Glomerular visceral epithelial cell (primary cell): ENCODE measurements at regions not wholly inside any gene's neighbourhood (a gene's known extent, or its start where the extent isn't known, plus 50 kb on each side); places are given as distances from the start of the nearest gene placed in this dataset.
A peak's percentile ranks its signal among the peaks of the same experiment; 100 is the strongest.
"Not testable (repeated sequence)": the region's sequence is repeated elsewhere in the genome, so short reads cannot be mapped to it uniquely, and the experiment has no call there.

Source experiments
- DNase-seq: peaks from one replicate; pipeline ENCODE4 v3.0.0-alpha.2; 2016; ENCODE audit errors: extremely low spot score

DNA sequence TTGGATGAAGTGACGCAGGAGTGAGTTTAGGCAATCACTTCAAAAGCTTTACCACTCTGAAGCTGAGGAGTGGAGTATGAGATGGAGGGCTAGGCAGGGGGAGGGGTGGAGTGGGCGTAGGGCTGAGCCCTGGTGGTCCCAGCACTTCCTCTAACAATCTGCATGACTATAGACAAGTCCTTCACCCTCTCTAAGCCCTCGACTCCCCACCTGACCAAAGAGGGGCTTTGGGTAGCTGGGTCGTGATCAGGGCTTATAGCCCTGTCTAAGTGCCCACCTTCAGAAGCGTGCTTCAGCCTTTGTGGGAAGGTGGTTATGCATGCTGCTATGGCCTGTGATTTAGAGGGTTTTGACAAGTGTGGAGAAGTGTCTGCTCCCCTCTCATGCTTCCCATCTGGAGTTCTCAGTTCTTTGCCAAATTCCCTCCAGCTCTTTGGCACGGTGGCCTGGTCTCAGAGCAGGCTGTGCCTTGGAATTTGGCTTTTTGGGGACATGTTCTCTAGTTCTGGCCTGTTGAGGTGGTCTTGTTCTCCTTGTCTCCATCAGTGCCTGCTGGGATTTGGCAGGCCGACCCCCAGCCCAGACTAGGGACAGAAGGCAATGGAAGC, 53.0 kb downstream of the ACTBL2 start:
- DNase-seq, result no peak

DNA sequence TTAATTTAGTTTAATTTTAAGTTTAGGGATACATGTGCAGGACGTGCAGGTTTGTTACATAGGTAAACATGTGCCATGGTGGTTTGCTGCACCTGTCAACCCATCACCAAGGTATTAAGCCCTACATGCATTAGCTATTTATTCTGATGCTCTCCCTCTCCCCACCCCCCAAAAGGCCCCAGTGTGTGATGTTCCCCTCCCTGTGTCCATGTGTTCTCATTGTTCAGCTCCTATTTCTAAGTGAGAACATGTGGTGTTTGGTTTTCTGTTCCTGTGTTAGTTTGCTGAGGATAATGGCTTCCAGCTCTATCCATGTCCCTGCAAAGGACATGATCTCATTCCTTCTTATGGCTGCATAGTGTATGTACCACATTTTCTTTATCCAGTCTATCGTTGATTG, 53.6 kb downstream of the ACTBL2 start:
- not testable (repeated sequence) for DNase-seq

DNA sequence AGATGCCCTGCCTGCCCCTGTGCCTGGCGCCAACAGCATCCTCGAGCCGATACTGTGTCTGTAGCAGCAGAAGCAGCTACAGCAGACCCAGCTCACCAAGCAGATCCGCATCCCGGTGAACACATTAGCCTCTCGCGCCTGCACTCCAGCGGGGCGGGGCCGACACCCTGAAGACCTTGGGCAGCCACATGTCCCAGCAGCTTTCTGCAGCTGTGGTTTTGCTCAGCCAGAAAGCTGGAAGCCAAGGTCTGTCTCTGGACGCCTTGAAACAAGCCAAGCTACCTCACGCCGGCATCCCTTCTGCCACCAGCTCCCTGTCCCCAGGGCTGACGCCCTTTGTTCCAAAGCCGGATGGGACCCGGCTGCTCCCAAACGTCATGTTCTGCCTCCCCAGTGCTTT, 59.6 kb downstream of the ACTBL2 start:
- no peak for DNase-seq

DNA sequence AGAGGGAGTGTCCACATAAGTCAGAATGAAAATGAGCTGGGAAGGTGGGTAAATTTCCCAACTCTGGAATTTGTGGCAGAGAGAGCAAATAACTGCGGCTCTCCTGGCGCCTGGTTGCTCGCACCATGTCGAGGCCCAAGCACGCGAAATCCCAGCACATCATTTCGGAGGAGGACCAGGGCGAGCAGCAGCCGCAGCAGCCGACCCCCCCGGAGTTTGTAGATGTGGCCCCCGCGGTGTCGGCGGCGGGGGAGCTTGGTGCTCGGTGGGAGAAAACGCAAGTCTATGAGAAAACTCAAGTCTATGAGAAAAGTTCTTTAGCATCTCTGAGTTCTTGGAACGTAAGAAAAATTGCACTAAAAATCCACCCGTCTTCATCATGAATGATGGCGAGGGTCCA, 60.3 kb downstream of the ACTBL2 start:
- no peak for DNase-seq

DNA sequence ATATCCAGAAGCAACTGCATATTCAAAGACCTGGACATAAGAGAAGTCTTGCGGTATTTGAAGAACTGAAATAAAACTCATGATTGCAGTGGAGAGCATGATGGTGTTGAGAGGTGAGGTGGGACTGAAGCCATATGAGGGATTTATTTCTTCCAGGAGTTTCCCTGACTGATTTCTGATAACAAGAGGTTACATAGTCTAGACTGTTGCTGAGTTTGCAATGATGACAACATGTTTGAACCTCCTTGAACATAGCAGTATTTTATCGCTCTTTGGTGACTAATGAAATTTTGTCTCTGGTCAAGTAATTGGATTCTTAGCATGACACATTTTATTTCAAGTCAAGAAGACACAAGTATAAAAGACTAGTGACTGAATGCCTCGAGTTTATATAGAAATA, 61.8 kb downstream of the ACTBL2 start:
- DNase-seq, result no peak

DNA sequence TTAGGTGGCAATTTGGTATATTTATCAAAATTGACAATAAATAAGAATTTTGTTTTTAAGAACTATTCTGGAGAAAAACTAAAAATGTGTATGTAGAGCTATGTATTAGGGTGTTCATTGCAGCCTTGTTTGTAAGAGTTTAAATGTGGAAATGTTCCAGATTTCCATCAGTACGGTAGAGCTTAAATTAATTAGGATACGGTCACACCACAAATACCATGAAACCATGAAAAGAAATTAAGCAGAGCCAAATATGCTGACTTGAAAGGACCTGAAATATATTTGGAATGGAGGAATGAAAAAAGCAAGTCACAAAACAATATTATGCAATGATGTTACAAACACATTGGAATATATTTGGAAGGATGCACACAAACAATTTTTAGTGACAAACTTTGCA, 64.6 kb downstream of the ACTBL2 start:
- no peak for DNase-seq

DNA sequence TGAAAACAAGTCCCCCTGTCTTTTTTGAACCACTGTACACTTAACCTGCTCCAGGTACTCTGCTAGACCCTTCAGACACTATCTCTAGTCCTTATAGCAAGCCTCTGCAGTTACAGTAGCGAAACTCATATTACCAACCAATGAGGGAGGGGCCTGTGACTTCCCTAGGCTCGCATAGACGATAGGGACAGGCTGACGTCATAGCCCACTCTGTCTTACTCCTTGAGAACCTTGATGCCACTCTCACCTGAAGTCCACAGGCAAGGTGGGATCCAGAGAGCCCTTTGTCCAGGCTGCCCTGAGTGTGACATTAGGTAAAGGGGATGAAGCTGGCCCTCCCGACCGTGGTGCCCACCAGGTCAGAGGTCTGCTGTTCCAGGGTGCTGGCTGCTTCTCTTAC, 65.3 kb downstream of the ACTBL2 start:
- no peak for DNase-seq

DNA sequence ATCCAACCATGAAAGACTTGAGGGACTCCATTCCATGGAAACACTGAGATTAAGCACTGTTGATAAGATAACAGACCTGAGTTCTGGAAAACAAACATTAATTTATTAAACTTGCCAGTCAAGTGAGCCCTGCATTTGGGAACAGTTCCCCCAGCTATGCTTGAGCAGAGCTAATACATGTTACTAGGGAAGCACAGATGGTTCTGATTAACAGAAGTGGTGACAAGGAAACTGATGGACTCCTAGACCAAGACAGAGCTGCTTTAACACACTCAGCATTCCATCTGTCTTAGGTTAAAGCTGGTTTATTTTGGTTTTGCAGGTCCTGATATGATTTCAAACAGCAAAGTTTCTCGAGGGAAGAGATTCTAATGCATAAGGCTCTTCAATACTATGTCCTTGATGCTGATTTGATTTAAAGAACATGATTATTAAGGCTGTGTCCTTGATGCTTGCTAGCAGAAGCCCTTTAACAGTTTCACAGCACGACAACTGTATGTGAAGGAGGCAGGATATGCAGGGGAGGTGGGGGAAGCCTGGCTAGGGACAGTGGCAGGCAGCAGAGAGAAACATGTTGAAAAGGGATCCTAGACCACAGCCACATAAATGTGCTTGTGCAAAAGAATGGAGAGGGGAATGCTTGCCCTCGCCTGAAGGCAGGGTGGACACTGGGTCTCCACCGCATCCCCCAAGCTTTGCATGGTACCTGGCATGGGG, 66.2 kb downstream of the ACTBL2 start:
- no peak for DNase-seq

DNA sequence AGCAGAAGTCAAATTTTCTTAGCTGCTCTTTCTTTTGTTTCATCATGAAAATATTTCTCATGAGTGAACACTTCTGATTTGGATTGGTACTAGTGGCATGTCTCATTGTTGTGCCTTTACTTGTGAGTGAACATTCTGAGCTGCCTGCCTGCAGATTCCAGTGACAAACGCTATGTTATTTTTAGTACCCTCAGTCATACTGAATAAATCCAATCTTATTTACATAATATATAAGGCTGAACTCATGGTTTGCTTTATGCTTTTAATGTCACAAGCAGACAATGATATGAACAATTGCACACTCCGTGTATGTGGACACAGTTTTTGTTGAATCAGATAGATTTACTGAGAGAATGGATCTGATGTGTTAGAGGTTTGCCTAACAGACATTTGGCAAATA, 67.8 kb downstream of the ACTBL2 start:
- no peak for DNase-seq

DNA sequence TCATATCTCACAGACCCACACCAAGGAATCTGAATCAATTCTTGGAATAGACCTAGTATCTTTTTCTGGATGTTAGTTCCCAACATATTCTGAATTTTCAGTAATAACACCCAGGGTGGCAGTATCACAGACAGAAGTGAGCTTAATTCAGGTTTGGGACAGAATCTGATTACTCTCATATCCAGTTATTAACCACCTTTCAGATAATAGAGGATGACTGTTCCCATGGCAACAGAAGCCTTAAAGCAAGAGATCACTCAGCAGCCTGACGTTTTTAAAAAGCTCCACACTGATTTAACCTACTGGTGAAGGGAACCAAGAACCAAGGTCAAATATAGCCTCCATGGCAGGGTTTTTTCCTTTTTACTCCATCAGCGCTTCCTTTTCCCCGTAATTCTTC, 68.4 kb downstream of the ACTBL2 start:
- DNase-seq, result no peak

DNA sequence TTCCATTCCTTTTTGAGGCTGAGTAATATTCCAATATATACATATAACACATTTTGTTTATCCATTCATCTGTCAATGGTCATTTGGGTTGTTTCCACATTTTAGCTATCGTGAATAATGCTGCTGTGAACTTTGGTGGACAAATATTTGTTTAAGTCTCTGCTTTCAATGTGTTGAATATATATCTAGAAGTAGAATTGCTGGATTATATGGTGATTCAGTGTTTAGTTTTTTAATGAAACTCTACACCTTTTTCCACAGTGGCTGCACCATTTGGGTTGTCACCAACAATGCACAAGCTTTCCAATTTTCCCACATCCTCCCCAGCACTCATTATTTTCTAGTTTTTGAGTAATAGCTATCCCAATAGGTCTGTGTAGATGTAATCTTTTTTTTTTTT, 69.5 kb downstream of the ACTBL2 start:
- DNase-seq, result no peak

DNA sequence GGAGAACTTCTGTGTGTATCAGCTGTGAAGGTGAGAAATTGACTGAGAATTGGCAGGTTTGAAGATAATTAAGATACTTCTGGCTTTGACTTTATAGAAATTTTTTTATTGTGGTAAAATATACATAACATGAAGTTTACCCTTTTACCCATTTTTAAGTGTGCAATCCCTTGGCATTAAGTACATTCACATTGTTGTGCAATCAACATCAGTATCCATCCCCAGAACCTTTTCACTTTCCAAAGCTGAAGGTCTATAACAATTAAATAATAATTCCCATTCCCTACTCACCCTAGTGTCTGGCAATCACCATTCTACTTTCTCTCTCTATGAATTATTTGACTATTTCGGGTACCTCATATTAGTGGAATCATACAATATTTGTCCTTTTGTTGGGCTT, 69.9 kb downstream of the ACTBL2 start:
- no peak for DNase-seq

DNA sequence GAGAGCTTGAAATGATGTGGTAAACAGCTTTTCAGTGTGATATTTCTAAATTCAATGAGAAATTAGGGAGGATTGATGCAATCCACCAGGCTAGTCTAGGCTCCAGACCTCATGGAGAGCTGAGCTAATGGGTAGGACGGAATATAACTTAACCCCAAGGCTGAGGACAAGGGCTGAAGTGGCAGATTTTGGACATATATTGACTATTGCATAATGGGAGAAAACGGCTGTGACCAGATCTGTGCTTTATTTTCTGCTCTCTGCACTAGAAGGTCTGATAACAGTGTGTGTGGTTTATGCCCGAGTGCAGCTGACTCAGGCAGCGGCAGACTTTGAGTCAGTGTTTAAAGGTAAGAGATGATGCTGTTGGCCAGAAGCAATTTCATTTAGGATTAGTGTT, 70.6 kb downstream of the ACTBL2 start:
- peak; percentile 77 for DNase-seq

DNA sequence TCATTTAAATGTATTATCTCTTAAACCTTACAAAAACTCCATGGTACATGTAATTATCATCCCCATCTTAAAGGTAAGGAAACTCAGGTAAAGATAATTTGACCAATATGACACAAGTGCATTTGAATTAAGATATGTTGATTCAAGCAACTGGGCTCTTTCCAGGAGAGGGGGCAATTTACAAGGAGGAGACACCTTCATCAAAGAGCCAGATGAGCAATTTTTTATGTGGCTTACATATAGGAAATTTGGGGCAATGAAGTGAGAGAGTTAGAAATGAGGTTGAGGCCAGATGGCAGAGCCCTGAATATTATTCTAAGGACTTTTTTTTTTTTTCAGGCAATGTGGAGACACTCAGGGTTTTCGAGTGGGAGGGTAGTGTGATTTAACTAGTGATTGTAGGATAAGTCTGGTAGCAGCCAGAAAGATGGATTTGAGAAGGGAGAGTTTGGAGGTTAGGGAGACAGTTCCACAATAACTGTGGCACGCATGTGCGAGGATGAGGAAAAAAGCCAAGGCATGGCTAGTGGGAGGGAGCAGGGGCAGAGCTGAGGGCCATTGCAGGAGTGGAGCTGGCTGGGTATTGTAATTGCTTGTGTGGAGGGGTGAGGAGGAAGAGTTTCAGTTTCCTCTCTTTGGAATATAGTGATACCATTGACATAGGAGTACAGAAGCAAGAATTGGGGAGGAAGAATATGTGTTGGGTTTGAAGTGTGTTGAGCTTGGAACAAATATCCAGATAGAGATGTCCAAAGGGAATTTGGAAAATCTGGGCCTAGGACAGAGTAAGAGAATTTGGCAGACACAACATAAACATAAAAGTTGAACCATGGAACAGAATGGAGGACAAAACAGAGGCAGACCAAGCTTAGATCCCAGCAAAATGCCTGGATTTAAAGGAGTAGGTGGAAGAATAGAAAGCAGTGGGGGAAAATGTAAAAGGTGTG, 72.0 kb downstream of the ACTBL2 start:
- peak; percentile 40 for DNase-seq

DNA sequence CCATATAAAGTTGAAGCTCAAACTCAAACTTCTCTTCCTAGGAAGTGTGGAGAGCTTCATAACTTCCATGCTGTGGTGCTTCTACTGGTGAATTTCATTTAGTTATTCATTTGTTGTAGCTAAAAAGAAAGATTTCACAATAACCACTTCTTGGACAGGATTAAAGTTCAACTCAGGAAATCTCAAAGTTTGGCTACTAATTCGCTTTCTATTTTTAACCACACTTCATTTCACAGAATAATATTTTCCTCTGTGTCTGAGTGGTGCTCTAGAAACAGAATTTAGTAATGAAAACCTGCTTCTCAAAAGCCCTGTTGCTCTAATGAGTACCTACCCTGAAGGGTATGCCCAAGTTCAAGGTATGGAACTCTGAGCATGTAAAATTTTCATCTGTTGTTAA, 73.9 kb downstream of the ACTBL2 start:
- no peak for DNase-seq

DNA sequence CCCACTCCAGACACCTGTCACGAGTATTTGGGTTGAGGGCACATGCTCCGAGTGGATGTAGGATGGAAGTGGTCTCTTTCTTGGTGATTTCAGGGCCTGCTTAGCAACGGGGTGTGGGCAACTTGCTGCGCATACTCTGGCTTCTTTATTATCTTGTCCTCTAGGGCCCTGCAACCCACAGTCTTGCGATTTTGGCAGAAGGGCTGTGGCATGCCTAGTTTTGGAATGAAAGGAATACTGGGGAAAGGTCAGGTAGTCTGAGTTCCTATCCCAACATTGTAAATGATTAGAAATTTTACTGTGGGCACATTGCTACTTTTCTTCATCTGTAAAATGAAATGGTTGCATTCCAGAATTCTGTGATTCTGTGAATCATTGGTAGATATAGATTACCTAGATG, 74.3 kb downstream of the ACTBL2 start:
- DNase-seq, result no peak

DNA sequence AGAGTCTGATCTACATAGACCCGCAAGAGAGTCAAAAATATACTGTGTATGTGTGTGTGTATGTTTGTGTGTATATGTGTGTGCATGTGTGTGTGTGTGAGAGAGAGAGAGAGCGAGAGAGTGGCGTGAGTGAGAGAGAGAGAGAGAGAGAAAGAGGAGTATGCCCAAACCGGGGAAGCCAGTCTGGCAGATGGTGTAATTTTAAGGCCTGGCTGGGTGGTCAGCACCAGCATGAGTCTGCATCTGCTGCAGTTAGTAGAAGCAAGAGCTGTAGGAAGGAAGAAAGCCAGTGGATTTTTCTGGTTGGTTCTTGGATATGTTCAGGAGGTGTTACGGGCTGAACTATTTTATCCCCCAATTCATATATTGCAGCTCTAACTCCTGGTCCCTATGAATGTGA, 75.2 kb downstream of the ACTBL2 start:
- DNase-seq, result no peak

DNA sequence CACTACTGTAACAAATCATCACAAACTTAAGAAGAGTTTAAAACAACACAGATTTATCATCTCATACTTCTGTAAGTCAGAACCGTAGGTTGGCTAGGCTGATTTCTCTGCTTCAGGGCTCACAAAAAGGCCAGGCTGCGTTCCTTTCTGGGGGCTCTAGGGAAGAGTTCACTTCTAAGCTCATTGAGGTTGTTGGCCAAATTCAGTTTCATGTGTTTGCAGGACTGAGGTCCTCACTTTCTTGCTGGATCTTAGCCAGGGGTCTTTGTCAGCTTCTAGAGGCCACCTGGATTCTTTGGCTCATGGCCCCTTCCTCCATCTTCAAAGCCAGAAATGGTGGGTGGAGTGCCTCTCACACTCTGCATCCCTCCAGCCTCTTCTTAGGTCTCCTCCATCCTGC, 76.0 kb downstream of the ACTBL2 start:
- no peak for DNase-seq

DNA sequence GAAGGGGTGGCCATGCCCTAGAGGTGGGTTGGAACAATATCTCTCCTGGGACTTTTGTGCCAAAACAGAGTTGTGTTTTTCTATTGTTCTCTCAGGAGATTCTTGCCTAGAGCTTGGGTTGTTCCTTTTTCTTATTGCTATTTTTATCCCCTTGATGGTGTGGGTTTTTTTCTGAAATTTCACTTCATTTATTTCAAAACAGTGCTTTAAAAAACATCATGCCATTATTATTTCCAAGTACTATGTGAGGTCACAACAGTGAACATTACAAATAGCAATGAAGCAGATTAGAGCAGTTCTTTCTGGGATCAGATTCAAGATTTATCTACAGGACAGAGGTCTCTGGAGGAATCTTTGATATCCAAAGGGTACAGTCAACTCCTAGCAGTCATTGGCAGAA, 76.6 kb downstream of the ACTBL2 start:
- DNase-seq, result no peak

DNA sequence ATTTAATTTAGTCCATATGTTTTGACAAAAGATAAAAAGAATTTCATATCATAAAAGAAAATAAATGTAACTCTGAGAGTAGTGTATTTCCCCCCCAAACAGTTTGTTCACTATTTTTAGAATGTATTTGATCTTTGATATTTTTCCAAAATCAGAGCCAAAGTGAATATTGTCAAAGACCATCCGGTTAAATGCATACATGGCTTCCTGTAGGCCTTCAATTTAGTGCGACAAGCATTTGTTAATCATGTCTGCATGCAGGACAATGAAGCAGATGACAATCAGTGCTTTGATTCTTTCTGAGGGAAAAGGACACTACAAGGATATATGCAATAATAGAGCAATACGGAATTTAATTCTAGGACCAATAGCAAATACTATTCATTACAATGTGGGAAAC, 79.8 kb downstream of the ACTBL2 start:
- DNase-seq, result no peak

DNA sequence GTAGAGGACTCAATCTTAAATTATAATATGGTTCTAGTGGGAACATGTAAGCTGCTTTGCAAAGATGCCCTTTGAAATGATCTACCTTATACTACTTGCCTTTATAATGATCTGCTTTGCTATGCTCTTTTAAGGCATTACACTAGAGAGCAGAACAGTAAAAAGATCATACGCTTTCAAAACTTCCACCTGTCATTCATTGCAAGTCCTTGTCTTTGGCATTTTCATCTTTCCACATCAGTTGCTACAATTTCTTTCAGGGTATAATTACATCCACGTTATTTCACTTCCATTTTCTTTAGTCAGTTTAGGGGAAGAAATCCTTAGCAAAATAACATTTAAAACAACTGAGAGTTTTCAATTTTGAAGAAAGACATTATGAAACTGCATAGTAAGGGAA, 80.3 kb downstream of the ACTBL2 start:
- no peak for DNase-seq

DNA sequence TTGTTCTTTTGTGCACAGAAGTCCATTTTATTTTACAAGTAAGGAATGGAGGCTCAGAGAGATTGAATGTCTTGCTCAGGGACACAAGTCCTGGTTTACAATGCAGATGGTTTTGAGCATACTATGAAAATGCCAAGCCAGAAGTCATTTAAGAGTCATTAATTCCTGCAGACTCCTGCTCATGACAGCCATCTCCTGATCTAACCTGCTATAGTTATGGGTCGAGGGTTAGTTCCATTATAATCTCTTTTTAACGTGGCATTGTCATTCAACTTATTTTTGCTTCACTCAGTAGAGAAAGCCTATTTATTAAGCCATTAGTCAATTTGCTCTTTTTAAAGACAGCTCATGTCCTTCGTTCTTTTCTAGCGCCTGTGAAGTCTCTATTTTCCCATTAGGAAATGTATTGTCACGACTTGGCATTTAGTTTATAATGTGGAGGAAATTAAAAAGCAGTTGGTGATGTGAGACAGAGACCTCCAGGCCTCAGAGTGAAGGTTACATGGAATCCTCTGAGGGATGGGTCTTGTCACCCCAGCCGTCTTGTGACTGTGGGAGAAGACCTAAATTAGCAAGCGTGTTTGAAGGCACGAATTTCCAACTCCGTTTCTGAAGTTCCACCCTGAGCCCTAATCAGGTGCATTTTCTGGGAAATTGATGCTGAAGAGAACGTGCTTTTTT, 84.1 kb downstream of the ACTBL2 start:
- no peak for DNase-seq
